ENCODE measurements at regions not wholly inside any gene's neighbourhood (a gene's known extent, or its start where the extent isn't known, plus 50 kb on each side); places are given as distances from the start of the nearest gene placed in this dataset.
"Not testable (repeated sequence)": the region's sequence is repeated elsewhere in the genome, so short reads cannot be mapped to it uniquely, and the experiment has no call there.

GRCh38 chr7:25469669-25470068, 241.4 kb upstream of the NPVF start:
- no peak for TF ChIP-seq EZH2 (IDR thresholded peaks at IDR 0.05; ENCODE audit: borderline replicate concordance, low read depth, low read length, severe bottlenecking)
- TF ChIP-seq CTCF (IDR thresholded peaks at IDR 0.05; ENCODE audit: borderline replicate concordance, extremely low read depth, low read length, poor library complexity, severe bottlenecking), result no peak
- no peak overlapping the region for H2AFZ ChIP-seq (ENCODE audit: low read depth, low read length)
- no peak overlapping the region for H3K4me2 ChIP-seq (ENCODE audit: insufficient read depth, low read length)
- ATAC-seq (ENCODE audit: insufficient read depth, low read depth) (no peak), DNase-seq (no peak)
- H3K79me2 ChIP-seq (ENCODE audit: insufficient read depth, low read length), result no peaks in the 10 kb centered on the region
- H3K9ac ChIP-seq (ENCODE audit: low read depth, low read length), result no peak overlapping the region
- no peaks in the 10 kb centered on the region for H3K9me3 ChIP-seq (ENCODE audit: insufficient read depth, low read length, severe bottlenecking)
- no peak overlapping the region for H3K27ac ChIP-seq (ENCODE audit: low read length)
- no peaks in the 10 kb centered on the region for H3K4me1 ChIP-seq (ENCODE audit: insufficient read depth, low read length)
- H3K27me3 ChIP-seq (ENCODE audit: insufficient read depth, low read length, poor library complexity), result peaks cover 7% of the 10 kb centered on the region
- no peaks in the 10 kb centered on the region for H3K36me3 ChIP-seq (ENCODE audit: insufficient read depth, low read length)
- H3K4me3 ChIP-seq (ENCODE audit: low read depth in 1 of 2, low read length in 2 of 2), result no peak overlapping the region
- H4K20me1 ChIP-seq (ENCODE audit: insufficient read depth, low read length), result no peaks in the 10 kb centered on the region

- Histone ChIP-seq H3K27ac (ENCODE audit: low read length) (no peak overlapping the region), H3K79me2 (ENCODE audit: insufficient read depth, low read length) (no peaks in the 10 kb centered on the region), H3K9me3 (ENCODE audit: insufficient read depth, low read length, severe bottlenecking) (no peaks in the 10 kb centered on the region), H3K36me3 (ENCODE audit: insufficient read depth, low read length) (no peaks in the 10 kb centered on the region), H4K20me1 (ENCODE audit: insufficient read depth, low read length) (no peaks in the 10 kb centered on the region), H3K4me2 (ENCODE audit: insufficient read depth, low read length) (no peak overlapping the region), H3K27me3 (ENCODE audit: insufficient read depth, low read length, poor library complexity) (peaks cover 4% of the 10 kb centered on the region), H3K4me1 (ENCODE audit: insufficient read depth, low read length) (no peaks in the 10 kb centered on the region), H2AFZ (ENCODE audit: low read depth, low read length) (no peak overlapping the region), H3K9ac (ENCODE audit: low read depth, low read length) (no peak overlapping the region), H3K4me3 (ENCODE audit: low read depth in 1 of 2, low read length in 2 of 2) (no peak overlapping the region)
- TF ChIP-seq EZH2 (IDR thresholded peaks at IDR 0.05; ENCODE audit: borderline replicate concordance, low read depth, low read length, severe bottlenecking) (no peak), CTCF (IDR thresholded peaks at IDR 0.05; ENCODE audit: borderline replicate concordance, extremely low read depth, low read length, poor library complexity, severe bottlenecking) (no peak)
- ATAC-seq (ENCODE audit: insufficient read depth, low read depth), result no peak
- DNase-seq, result no peak
Observed at GRCh38 chr7:25476863-25477499, 248.7 kb upstream of the NPVF start.

GRCh38 chr7:25478221-25478620, 249.9 kb upstream of the NPVF start:
- not testable (repeated sequence) for H3K27ac ChIP-seq (ENCODE audit: low read length); H4K20me1 ChIP-seq (ENCODE audit: insufficient read depth, low read length); H3K4me1 ChIP-seq (ENCODE audit: insufficient read depth, low read length); H3K9me3 ChIP-seq (ENCODE audit: insufficient read depth, low read length, severe bottlenecking); H3K79me2 ChIP-seq (ENCODE audit: insufficient read depth, low read length); H3K9ac ChIP-seq (ENCODE audit: low read depth, low read length); H3K4me3 ChIP-seq (ENCODE audit: low read depth in 1 of 2, low read length in 2 of 2); H3K36me3 ChIP-seq (ENCODE audit: insufficient read depth, low read length); H2AFZ ChIP-seq (ENCODE audit: low read depth, low read length); DNase-seq; ATAC-seq (ENCODE audit: insufficient read depth, low read depth); H3K4me2 ChIP-seq (ENCODE audit: insufficient read depth, low read length); H3K27me3 ChIP-seq (ENCODE audit: insufficient read depth, low read length, poor library complexity)

GRCh38 chr7:25478925-25479324, 250.6 kb upstream of the NPVF start:
- TF ChIP-seq CTCF (IDR thresholded peaks at IDR 0.05; ENCODE audit: borderline replicate concordance, extremely low read depth, low read length, poor library complexity, severe bottlenecking) (no peak), EZH2 (IDR thresholded peaks at IDR 0.05; ENCODE audit: borderline replicate concordance, low read depth, low read length, severe bottlenecking) (no peak)

More at GRCh38 chr7:25478925-25479324, 250.6 kb upstream of the NPVF start:
- DNase-seq (no peak), ATAC-seq (ENCODE audit: insufficient read depth, low read depth) (no peak)
- Histone ChIP-seq H3K27ac (ENCODE audit: low read length) (no peak overlapping the region), H3K27me3 (ENCODE audit: insufficient read depth, low read length, poor library complexity) (peaks cover 2% of the 10 kb centered on the region), H3K4me2 (ENCODE audit: insufficient read depth, low read length) (no peak overlapping the region), H3K4me1 (ENCODE audit: insufficient read depth, low read length) (no peaks in the 10 kb centered on the region), H3K4me3 (ENCODE audit: low read depth in 1 of 2, low read length in 2 of 2) (no peak overlapping the region), H3K36me3 (ENCODE audit: insufficient read depth, low read length) (no peaks in the 10 kb centered on the region), H3K9me3 (ENCODE audit: insufficient read depth, low read length, severe bottlenecking) (no peaks in the 10 kb centered on the region), H3K9ac (ENCODE audit: low read depth, low read length) (no peak overlapping the region), H2AFZ (ENCODE audit: low read depth, low read length) (no peak overlapping the region), H4K20me1 (ENCODE audit: insufficient read depth, low read length) (no peaks in the 10 kb centered on the region), H3K79me2 (ENCODE audit: insufficient read depth, low read length) (no peaks in the 10 kb centered on the region)
